B cell (primary cell): ENCODE measurements at regions not wholly inside any gene's neighbourhood (a gene's known extent, or its start where the extent isn't known, plus 50 kb on each side); places are given as distances from the start of the nearest gene placed in this dataset.

Experiments used
- ATAC-seq: fragments of 200-7000 bp; cut with Tn5 transposase; one replicate; pipeline ENCODE4 v1.10.0; 2021; ENCODE audit warnings: low read depth, mild to moderate bottlenecking, moderate number of reproducible peaks, moderate library complexity
- CTCF ChIA-PET: fragments of 350-600 bp; sonication (Branson Sonifier 250); formaldehyde crosslinking; loops from one replicate; lab custom pipeline; 2021; ENCODE audit warnings: antibody characterized with exemption, inconsistent platforms; lab: Charles Lee
- POLR2A ChIA-PET: fragments of 350-600 bp; sonication (Branson Sonifier 250); formaldehyde crosslinking; loops from one replicate; lab custom pipeline; 2021; ENCODE audit warnings: antibody characterized with exemption; lab: Charles Lee
- DNase-seq: peaks from one replicate; pipeline ENCODE4 v3.0.0; 2013
- H2AFZ ChIP-seq: 2 replicates; pipeline ENCODE4 v1.6.1; 2012; ENCODE audit warnings: mild to moderate bottlenecking, low read depth, low read length; ENCODE audit not compliant: insufficient read depth, poor library complexity, severe bottlenecking
- H3K27ac ChIP-seq, 2 donors: 1 replicate in 1 of 2; 2 replicates in 1 of 2; pipeline ENCODE4 v1.5.1; 2012 to 2013; ENCODE audit warnings: low read length in 2 of 2, mild to moderate bottlenecking in 2 of 2, moderate library complexity in 1 of 2
- H3K27me3 ChIP-seq, 4 experiments: fragments of 200-600 bp in 1 of 4; sonication (generic) in 1 of 4; replicated peaks in 1 of 4; 1 replicate in 2 of 4; 2 replicates in 2 of 4; pipeline versions ENCODE4 v1.6.1 to v1.7.0; 2013 to 2016; ENCODE audit warnings: low read length in 3 of 4, mild to moderate bottlenecking in 2 of 4, mixed read lengths in 1 of 4, moderate library complexity in 1 of 4; ENCODE audit not compliant: insufficient read depth in 4 of 4, control insufficient read depth in 3 of 4; ENCODE audit errors: control extremely low read depth in 1 of 4
- H3K36me3 ChIP-seq, 2 experiments: replicated peaks in 1 of 2; 1 replicate in 1 of 2; 2 replicates in 1 of 2; pipeline versions ENCODE4 v1.6.1 to v1.7.1; 2013; ENCODE audit warnings: low read length in 1 of 2; ENCODE audit not compliant: insufficient read depth in 2 of 2, control insufficient read depth in 1 of 2; ENCODE audit errors: control extremely low read depth in 1 of 2, extremely low read depth in 1 of 2
- H3K4me1 ChIP-seq, 2 donors: fragments of 200-600 bp in 1 of 2; sonication (generic) in 1 of 2; 1 replicate in 1 of 2; 2 replicates in 1 of 2; pipeline versions ENCODE4 v1.5.1 to v1.6.1; 2013 to 2017; ENCODE audit warnings: low read length in 2 of 2; ENCODE audit not compliant: control insufficient read depth in 2 of 2, insufficient read depth in 2 of 2
- H3K4me2 ChIP-seq: replicated peaks from 2 replicates; pipeline ENCODE3; 2012; ENCODE audit warnings: mild to moderate bottlenecking, low read depth, low read length; ENCODE audit not compliant: poor library complexity, severe bottlenecking
- H3K4me3 ChIP-seq, 5 experiments: fragments of 200-600 bp in 1 of 5; sonication (generic) in 1 of 5; 1 replicate in 3 of 5; 2 replicates in 2 of 5; pipeline versions ENCODE4 v1.5.1 to v1.7.0; 2011 to 2016; ENCODE audit warnings: low read length in 4 of 5, mild to moderate bottlenecking in 4 of 5, low read depth in 2 of 5, control low read depth in 1 of 5, moderate library complexity in 1 of 5; ENCODE audit not compliant: insufficient read depth in 1 of 5; ENCODE audit errors: control extremely low read depth in 1 of 5, extremely low read depth in 1 of 5
- H3K79me2 ChIP-seq: fragments of 200-600 bp; sonication (generic); one replicate; pipeline ENCODE4 v1.6.0; 2016; ENCODE audit warnings: low read length; ENCODE audit not compliant: control insufficient read depth, insufficient read depth
- H3K9ac ChIP-seq: fragments of 200-600 bp; sonication (generic); 2 replicates; pipeline ENCODE4 v1.6.1; 2017; ENCODE audit warnings: mild to moderate bottlenecking, low read length, moderate library complexity
- H3K9me3 ChIP-seq, 3 donors: one replicate each; pipeline versions ENCODE4 v1.6.1 to v1.7.1; 2013; ENCODE audit warnings: low read length in 2 of 3; ENCODE audit not compliant: control insufficient read depth in 2 of 3, insufficient read depth in 1 of 3; ENCODE audit errors: control extremely low read depth in 1 of 3
- H4K20me1 ChIP-seq: 2 replicates; pipeline ENCODE4 v1.6.0; 2012; ENCODE audit warnings: mild to moderate bottlenecking, low read length; ENCODE audit not compliant: insufficient read depth, control insufficient read depth, poor library complexity, severe bottlenecking
- H3K27ac Mint-ChIP-seq: one replicate; pipeline ENCODE4 v1.8.0; 2021; ENCODE audit warnings: mixed read lengths
- H3K27me3 Mint-ChIP-seq: one replicate; pipeline ENCODE4 v1.8.0; 2021; ENCODE audit warnings: mixed read lengths
- H3K4me1 Mint-ChIP-seq: one replicate; pipeline ENCODE4 v1.8.0; 2021; ENCODE audit warnings: mixed read lengths
- H3K4me3 Mint-ChIP-seq: one replicate; pipeline ENCODE4 v1.8.0; 2021; ENCODE audit warnings: mixed read lengths
- H3K9me3 Mint-ChIP-seq: one replicate; pipeline ENCODE4 v1.8.0; 2022; ENCODE audit warnings: mixed read lengths; ENCODE audit not compliant: insufficient read depth
- CTCF ChIP-seq: fragments of 200-600 bp; IDR thresholded peaks from one replicate; pipeline ENCODE4 v1.8.0; 2022; ENCODE audit warnings: antibody characterized with exemption, mild to moderate bottlenecking
- EZH2 ChIP-seq: IDR thresholded peaks from 2 replicates; pipeline ENCODE4 v1.6.1; 2012; ENCODE audit warnings: borderline replicate concordance, low read depth, mild to moderate bottlenecking, moderate library complexity, low read length; ENCODE audit not compliant: insufficient read depth, poor library complexity, severe bottlenecking
- WGBS: methylation state at CpG from one replicate; pipeline ENCODE4 v1.1.5; 2013; ENCODE audit warnings: missing lambda C conversion rate; ENCODE audit not compliant: insufficient coverage; 5-methylcytosine and 5-hydroxymethylcytosine counted together
- intact Hi-C: fragments of 100-400 bp; cut with micrococcal nuclease; formaldehyde crosslinking; loops from one replicate; pipeline ENCODE4 v1.10.0; 2022

GRCh38 chr14:81871706-81872105 is 338.1 kb upstream of the SEL1L start:
- intact Hi-C loops, result no loop called here
- ChIA-PET POLR2A (no interaction called here), CTCF (no interaction called here)
- Histone ChIP-seq H3K9ac (no peak overlapping the region), H3K4me2 (no peak overlapping the region), H3K27me3 (no peaks in the 10 kb centered on the region), H3K9me3 (peaks cover 0 to 16% (median 5%) of the 10 kb centered on the region in 3 donors), H3K4me3 (no peak overlapping the region), H3K36me3 (no peaks in the 10 kb centered on the region), H4K20me1 (no peaks in the 10 kb centered on the region), H3K4me1 (no peaks in the 10 kb centered on the region), H3K79me2 (no peaks in the 10 kb centered on the region), H2AFZ (no peak overlapping the region), H3K27ac (no peak overlapping the region)
- Mint-ChIP-seq H3K4me3 (no peak overlapping the region), H3K9me3 (peaks cover 5% of the 10 kb centered on the region), H3K4me1 (no peaks in the 10 kb centered on the region), H3K27ac (no peak overlapping the region), H3K27me3 (no peaks in the 10 kb centered on the region)
- ATAC-seq (no peak), DNase-seq (no peak)
- no CpG with 5 or more reads among the region's 2 CpGs for WGBS
- TF ChIP-seq CTCF (no peak), EZH2 (no peak)

GRCh38 chr14:81884382-81884781 is 350.7 kb upstream of the SEL1L start:
- Histone ChIP-seq H3K79me2 (no peaks in the 10 kb centered on the region), H3K27me3 (no peaks in the 10 kb centered on the region), H2AFZ (no peak overlapping the region), H3K9ac (no peak overlapping the region), H4K20me1 (no peaks in the 10 kb centered on the region), H3K4me2 (no peak overlapping the region), H3K9me3 (no peaks in the 10 kb centered on the region), H3K4me3 (no peak overlapping the region), H3K4me1 (no peaks in the 10 kb centered on the region), H3K36me3 (no peaks in the 10 kb centered on the region), H3K27ac (no peak overlapping the region)
- Mint-ChIP-seq H3K27ac (no peak overlapping the region), H3K4me3 (no peak overlapping the region), H3K4me1 (no peaks in the 10 kb centered on the region), H3K9me3 (no peaks in the 10 kb centered on the region), H3K27me3 (no peaks in the 10 kb centered on the region)
- TF ChIP-seq EZH2, result no peak
- no CpG with 5 or more reads among the region's 1 CpG for WGBS
- ChIA-PET CTCF (no interaction called here), POLR2A (no interaction called here)
- intact Hi-C loops, result no loop called here
- no peak for ATAC-seq
- no peak for DNase-seq
